ENCODE measurements at regions not wholly inside any gene's neighbourhood (a gene's known extent, or its start where the extent isn't known, plus 50 kb on each side); places are given as distances from the start of the nearest gene placed in this dataset.

GRCh38 chr5:8952147-8952546, 593.7 kb downstream of the SEMA5A start:
- Histone ChIP-seq H4K20me1 (ENCODE audit: insufficient read depth) (no peaks in the 10 kb centered on the region), H3K36me3 (ENCODE audit: control insufficient read depth in 1 of 2, insufficient read depth in 2 of 2, low read length in 2 of 2) (no peaks in the 10 kb centered on the region), H2AFZ (ENCODE audit: low read depth, low read length, poor library complexity, severe bottlenecking) (no peak overlapping the region), H3K4me2 (ENCODE audit: low read length) (no peak overlapping the region), H3K27ac (ENCODE audit: low read depth, low read length) (no peak overlapping the region), H3K4me1 (ENCODE audit: control insufficient read depth in 1 of 2, insufficient read depth in 2 of 2, low read length in 2 of 2) (no peaks in the 10 kb centered on the region), H3K9me3 (ENCODE audit: control insufficient read depth in 1 of 2, insufficient read depth in 1 of 2, low read depth in 1 of 2, low read length in 2 of 2) (peaks cover 9 to 32% of the 10 kb centered on the region in 2 experiments; a peak in 2 of 4 replicates), H3K9ac (ENCODE audit: low read length) (no peak overlapping the region), H3K27me3 (ENCODE audit: insufficient read depth, low read length) (no peaks in the 10 kb centered on the region), H3K9me2 (ENCODE audit: insufficient read depth) (no peaks in the 10 kb centered on the region), H3K4me3 (replicated peaks in 1 of 2; ENCODE audit: low read depth in 1 of 2, low read length in 2 of 2) (no peak overlapping the region), H3K79me2 (ENCODE audit: insufficient read depth, low read length) (no peaks in the 10 kb centered on the region)
- ChIA-PET RAD21 (ENCODE audit: low non-redundant PET in 1 of 2, low total read pairs in 2 of 2, uncharacterized antibody in 2 of 2, unreplicated experiment in 2 of 2) (no interaction called here), CTCF (no interaction called here), POLR2A (no interaction called here)
- TF ChIP-seq ATF3 (IDR thresholded peaks at IDR 0.05), result no peak
- no peak for TF ChIP-seq YY1 (IDR thresholded peaks at IDR 0.05; ENCODE audit: extremely low read depth, insufficient replicate concordance, low read depth, low read length)
- TF ChIP-seq TCF7L2 (IDR thresholded peaks at IDR 0.05; ENCODE audit: borderline replicate concordance, extremely low read depth, insufficient read depth, insufficient read length), result no peak
- TF ChIP-seq CTCF (IDR thresholded peaks at IDR 0.05 in 2 of 3, conservative IDR thresholded peaks at IDR 0.05 in 1 of 3; ENCODE audit: borderline replicate concordance in 1 of 3, insufficient read depth in 1 of 3, low read depth in 2 of 3, low read length in 2 of 3), result no peak
- TF ChIP-seq RAD21 (IDR thresholded peaks at IDR 0.05; ENCODE audit: low read depth), result no peak
- no TSS peak for BruUV-seq (replicated peaks)
- intact Hi-C loops (cut with micrococcal nuclease), result no loop called here
- DNase-seq (ENCODE audit: low read depth, low spot score) (no peak), ATAC-seq (no peak)

GRCh38 chr5:8953016-8953415, 592.9 kb downstream of the SEMA5A start:
- H3K4me3 ChIP-seq (replicated peaks in 1 of 2; ENCODE audit: low read depth in 1 of 2, low read length in 2 of 2), result no peak overlapping the region
- H3K9ac ChIP-seq (ENCODE audit: low read length), result no peak overlapping the region
- no peak overlapping the region for H3K27ac ChIP-seq (ENCODE audit: low read depth, low read length)
- no peak overlapping the region for H2AFZ ChIP-seq (ENCODE audit: low read depth, low read length, poor library complexity, severe bottlenecking)
- intact Hi-C loops (cut with micrococcal nuclease), result no loop called here
- H3K79me2 ChIP-seq (ENCODE audit: insufficient read depth, low read length), result no peaks in the 10 kb centered on the region
- no peak overlapping the region for H3K4me2 ChIP-seq (ENCODE audit: low read length)
- no peaks in the 10 kb centered on the region for H3K9me2 ChIP-seq (ENCODE audit: insufficient read depth)
- H3K27me3 ChIP-seq (ENCODE audit: insufficient read depth, low read length), result no peaks in the 10 kb centered on the region
- CTCF ChIA-PET, result no interaction called here
- no TSS peak for BruUV-seq (replicated peaks)
- no peaks in the 10 kb centered on the region for H3K4me1 ChIP-seq (ENCODE audit: control insufficient read depth in 1 of 2, insufficient read depth in 2 of 2, low read length in 2 of 2)
- no peaks in the 10 kb centered on the region for H4K20me1 ChIP-seq (ENCODE audit: insufficient read depth)
- H3K9me3 ChIP-seq (ENCODE audit: control insufficient read depth in 1 of 2, insufficient read depth in 1 of 2, low read depth in 1 of 2, low read length in 2 of 2), result peaks cover 6 to 31% of the 10 kb centered on the region in 2 experiments; a peak in 2 of 4 replicates
- no peaks in the 10 kb centered on the region for H3K36me3 ChIP-seq (ENCODE audit: control insufficient read depth in 1 of 2, insufficient read depth in 2 of 2, low read length in 2 of 2)
- DNase-seq (ENCODE audit: low read depth, low spot score), result no peak
- RAD21 ChIA-PET (ENCODE audit: low non-redundant PET in 1 of 2, low total read pairs in 2 of 2, uncharacterized antibody in 2 of 2, unreplicated experiment in 2 of 2), result no interaction called here
- ATAC-seq, result no peak
- TF ChIP-seq POLR2AphosphoS5 (IDR thresholded peaks at IDR 0.05; ENCODE audit: low read depth, low read length) (no peak), ZNF274 (IDR thresholded peaks at IDR 0.05; ENCODE audit: low read depth, low read length) (no peak), CBX3 (IDR thresholded peaks at IDR 0.05; ENCODE audit: low read depth) (no peak), SIN3A (IDR thresholded peaks at IDR 0.05; ENCODE audit: low read depth) (no peak), ZBTB33 (IDR thresholded peaks at IDR 0.05; ENCODE audit: extremely low read depth, insufficient replicate concordance, low read length) (no peak), EGR1 (IDR thresholded peaks at IDR 0.05; ENCODE audit: low read depth) (no peak), MAX (IDR thresholded peaks at IDR 0.05) (no peak), ELF1 (IDR thresholded peaks at IDR 0.05; ENCODE audit: borderline replicate concordance, low read depth) (no peak), RAD21 (IDR thresholded peaks at IDR 0.05; ENCODE audit: low read depth) (no peak)
- POLR2A ChIA-PET, result no interaction called here
